SK-N-MC (cell line): ENCODE measurements at regions not wholly inside any gene's neighbourhood (a gene's known extent, or its start where the extent isn't known, plus 50 kb on each side); places are given as distances from the start of the nearest gene placed in this dataset.
A peak's percentile ranks its signal among the peaks of the same experiment; 100 is the strongest.

Experiments
- DNase-seq: peaks from one replicate; pipeline ENCODE4 v3.0.0-alpha.2; 2011; ENCODE audit warnings: low read depth, low spot score
- H3K27ac ChIP-seq: fragments of 200-600 bp; sonication (generic); 2 replicates; pipeline ENCODE4 v1.5.1; 2016; ENCODE audit warnings: mixed run types
- H3K36me3 ChIP-seq: fragments of 200-600 bp; sonication (generic); 2 replicates; pipeline ENCODE4 v1.6.1; 2017; ENCODE audit warnings: antibody characterized with exemption, low read length, mixed read lengths; ENCODE audit not compliant: insufficient read depth
- H3K4me3 ChIP-seq: fragments of 200-600 bp; sonication (generic); 2 replicates; pipeline ENCODE4 v1.5.1; 2016
- H3K9ac ChIP-seq: fragments of 200-600 bp; sonication (generic); 2 replicates; pipeline ENCODE4 v1.8.0; 2017; ENCODE audit warnings: mixed run types, mixed read lengths; ENCODE audit not compliant: insufficient read length
- H3K9me3 ChIP-seq: fragments of 200-600 bp; sonication (generic); 2 replicates; pipeline ENCODE4 v1.6.1; 2017; ENCODE audit warnings: low read depth, mild to moderate bottlenecking, antibody characterized with exemption, low read length, moderate library complexity, mixed read lengths
- EZH2 ChIP-seq: fragments of 200-600 bp; sonication (generic); IDR thresholded peaks from one replicate; pipeline ENCODE4 v1.6.1; 2017; ENCODE audit warnings: antibody characterized with exemption
- FOXP2 ChIP-seq: optimal IDR thresholded peaks from 2 replicates; pipeline ENCODE3; 2011; ENCODE audit warnings: mild to moderate bottlenecking, moderate library complexity; ENCODE audit not compliant: insufficient read depth; ENCODE audit errors: extremely low read length, control extremely low read depth
- POLR2AphosphoS5 ChIP-seq: IDR thresholded peaks from 2 replicates; pipeline ENCODE4 v1.6.1; 2012; ENCODE audit warnings: mild to moderate bottlenecking, low read depth, low read length, borderline replicate concordance

DNA sequence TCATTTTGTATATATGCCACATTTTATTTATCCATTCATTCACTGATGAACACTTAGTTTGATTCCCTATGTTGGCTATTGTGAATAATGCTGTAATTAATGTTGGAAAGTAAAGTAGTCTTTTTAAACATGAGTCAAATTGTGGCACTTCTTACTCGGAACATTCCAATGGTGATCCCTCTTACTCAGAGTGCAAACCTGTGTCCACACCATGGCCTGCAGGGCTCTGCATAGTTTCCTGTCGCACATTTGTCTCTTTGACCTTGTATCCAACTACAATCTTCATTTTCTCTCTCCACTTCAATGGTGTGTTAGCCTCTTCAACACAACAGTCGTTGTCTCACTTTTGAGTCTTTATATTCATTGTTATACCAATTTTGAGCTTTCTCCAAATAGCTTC, 98.1 kb upstream of the PAPPA start:
- no peak for DNase-seq
- Histone ChIP-seq H3K36me3 (no peaks in the 10 kb centered on the region), H3K9me3 (no peaks in the 10 kb centered on the region), H3K4me3 (no peak overlapping the region), H3K9ac (no peak overlapping the region), H3K27ac (no peak overlapping the region)
- no peak for TF ChIP-seq EZH2
- no peak for TF ChIP-seq POLR2AphosphoS5
- TF ChIP-seq FOXP2: no peak

GRCh38 chr9:116057371-116057770, 96.2 kb upstream of the PAPPA start:
- DNase-seq: no peak
- Histone ChIP-seq H3K27ac (no peak overlapping the region), H3K36me3 (no peaks in the 10 kb centered on the region), H3K4me3 (no peak overlapping the region), H3K9me3 (no peaks in the 10 kb centered on the region), H3K9ac (no peak overlapping the region)
- TF ChIP-seq EZH2 (no peak), FOXP2 (no peak), POLR2AphosphoS5 (no peak)

DNA sequence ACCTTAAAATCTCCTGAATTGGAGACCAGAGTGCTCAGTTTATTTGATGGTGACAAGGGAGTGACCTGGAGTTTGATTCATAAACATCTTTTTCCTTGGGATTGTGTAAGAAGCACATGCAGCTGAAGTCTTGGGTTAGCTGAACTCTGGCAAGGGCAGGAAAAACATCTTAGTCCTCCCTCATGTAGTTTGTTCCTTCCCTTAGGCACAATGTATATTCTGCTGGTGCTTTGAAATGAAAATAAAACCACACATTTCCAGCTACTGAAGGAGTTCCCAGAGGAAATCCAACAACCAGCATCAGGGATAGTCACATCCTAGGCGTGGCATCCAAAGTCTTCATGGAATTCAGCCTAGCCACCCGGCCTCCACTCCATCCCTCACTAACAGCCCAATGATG, 95.2 kb upstream of the PAPPA start:
- Histone ChIP-seq H3K27ac (0 out of 2 replicates have a peak overlapping the region, but pooled peaks have one; percentile 4), H3K9ac (no peak overlapping the region), H3K36me3 (peaks cover 2% of the 10 kb centered on the region; the same call in 1 of the 2 replicates), H3K4me3 (no peak overlapping the region), H3K9me3 (no peaks in the 10 kb centered on the region)
- no peak for DNase-seq
- TF ChIP-seq POLR2AphosphoS5 (no peak), EZH2 (no peak), FOXP2 (no peak)

- H3K4me3 ChIP-seq: no peak overlapping the region
- peaks cover 3% of the 10 kb centered on the region; the same call in 1 of the 2 replicates for H3K36me3 ChIP-seq
- H3K9me3 ChIP-seq: no peaks in the 10 kb centered on the region
- H3K9ac ChIP-seq: no peak overlapping the region
- no peak for TF ChIP-seq POLR2AphosphoS5
- TF ChIP-seq EZH2: no peak
- no peak for TF ChIP-seq FOXP2
- no peak for DNase-seq
- no peak overlapping the region for H3K27ac ChIP-seq
Measured at GRCh38 chr9:116059466-116059865, 94.1 kb upstream of the PAPPA start.

- H3K27ac ChIP-seq: peak overlapping the region; percentile 98
- no peak for TF ChIP-seq FOXP2
- no peak for TF ChIP-seq EZH2
- TF ChIP-seq POLR2AphosphoS5: no peak
- H3K4me3 ChIP-seq: no peak overlapping the region
- H3K9ac ChIP-seq: no peak overlapping the region
- peaks cover 3% of the 10 kb centered on the region; the same call in 1 of the 2 replicates for H3K36me3 ChIP-seq
- DNase-seq: peak; percentile 48
- no peaks in the 10 kb centered on the region for H3K9me3 ChIP-seq
Measured at GRCh38 chr9:116060631-116061030, 93.0 kb upstream of the PAPPA start.

GRCh38 chr9:116061546-116062205, 91.9 kb upstream of the PAPPA start:
- Histone ChIP-seq H3K9me3 (no peaks in the 10 kb centered on the region), H3K36me3 (peaks cover 3% of the 10 kb centered on the region; the same call in 1 of the 2 replicates), H3K4me3 (no peak overlapping the region; the same call in 1 of the 2 replicates), H3K9ac (peak overlapping the region; percentile 29), H3K27ac (peak overlapping the region; percentile 98)
- peak; percentile 77 for DNase-seq
- TF ChIP-seq POLR2AphosphoS5: peak; percentile 42; the same call in 1 of the 2 replicates
- TF ChIP-seq FOXP2: no peak
- TF ChIP-seq EZH2: no peak

DNA sequence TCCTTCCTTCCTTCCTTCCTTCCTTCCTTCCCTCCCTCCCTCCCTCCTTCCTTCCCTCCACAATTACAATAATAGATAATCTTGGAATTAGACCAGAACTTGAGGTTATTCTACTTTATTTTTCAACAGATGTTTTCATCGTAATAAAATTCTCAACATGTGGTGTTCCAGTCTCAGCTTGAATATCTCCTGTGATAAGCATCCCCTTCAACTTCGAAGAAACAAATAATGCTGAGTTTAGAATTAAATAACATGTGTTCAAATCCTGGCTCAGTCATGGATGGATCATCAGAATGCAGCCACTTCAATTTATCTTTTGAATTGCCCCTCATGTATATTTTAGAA, 91.4 kb upstream of the PAPPA start:
- no peak for TF ChIP-seq FOXP2
- TF ChIP-seq POLR2AphosphoS5: no peak
- TF ChIP-seq EZH2: no peak
- H3K27ac ChIP-seq: peak overlapping the region; percentile 98

DNA sequence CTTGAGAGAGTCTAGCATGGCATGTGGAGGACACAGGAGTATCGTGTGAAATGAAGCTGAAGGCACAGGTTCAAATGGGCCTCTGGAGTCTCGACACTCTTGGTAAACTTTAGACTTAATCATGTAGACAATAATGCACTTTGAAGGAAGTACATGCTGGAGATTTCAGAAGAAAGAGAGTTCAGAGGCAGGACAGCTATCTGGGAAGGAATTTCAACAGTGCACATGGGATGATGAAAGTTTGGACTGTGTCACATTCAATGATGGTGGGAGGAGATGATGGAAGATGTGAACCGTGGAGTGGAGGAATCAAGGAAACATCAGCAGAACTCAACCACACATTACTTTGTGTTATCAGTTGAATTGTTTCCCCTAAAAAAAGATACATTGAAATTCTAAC, 88.6 kb upstream of the PAPPA start:
- H3K9ac ChIP-seq: no peak overlapping the region
- no peaks in the 10 kb centered on the region for H3K9me3 ChIP-seq
- no peak overlapping the region for H3K4me3 ChIP-seq
- peaks cover 3% of the 10 kb centered on the region; the same call in 1 of the 2 replicates for H3K36me3 ChIP-seq
- H3K27ac ChIP-seq: no peak overlapping the region
- DNase-seq: no peak
- no peak for TF ChIP-seq POLR2AphosphoS5
- no peak for TF ChIP-seq FOXP2
- TF ChIP-seq EZH2: no peak

More for the DNA sequence above, 91.4 kb upstream of the PAPPA start:
- H3K9ac ChIP-seq: no peak overlapping the region
- peaks cover 3% of the 10 kb centered on the region; the same call in 1 of the 2 replicates for H3K36me3 ChIP-seq
- no peak overlapping the region for H3K4me3 ChIP-seq
- DNase-seq: peak; percentile 81
- H3K9me3 ChIP-seq: no peaks in the 10 kb centered on the region
